ENCODE measurements at regions not wholly inside any gene's neighbourhood (a gene's known extent, or its start where the extent isn't known, plus 50 kb on each side); places are given as distances from the start of the nearest gene placed in this dataset.

GRCh38 chr6:119720160-119720559 is 370.6 kb upstream of the MAN1A1 start:
- TF ChIP-seq CTCF (conservative IDR thresholded peaks at IDR 0.05; ENCODE audit: low read depth in 2 of 2) (peak in 1 of 2 experiments; percentile 43; a peak in 2 of 4 replicates), ETS1 (IDR thresholded peaks at IDR 0.05) (no peak), ZNF114 (CRISPR knock-in tag; IDR thresholded peaks at IDR 0.05) (no peak), POLR2AphosphoS5 (IDR thresholded peaks at IDR 0.05; ENCODE audit: low read depth) (no peak), EZH2 (IDR thresholded peaks at IDR 0.05; ENCODE audit: low read depth, unreplicated experiment) (no peak), EZH2phosphoT487 (IDR thresholded peaks at IDR 0.05; ENCODE audit: unreplicated experiment) (no peak), STAT1 (IDR thresholded peaks at IDR 0.05; ENCODE audit: unreplicated experiment) (no peak), CREB1 (CRISPR knock-in tag; IDR thresholded peaks at IDR 0.05; ENCODE audit: low read depth) (no peak), REST (IDR thresholded peaks at IDR 0.05; ENCODE audit: unreplicated experiment) (no peak), ZNF462 (CRISPR knock-in tag; IDR thresholded peaks at IDR 0.05) (no peak), ZNF331 (CRISPR knock-in tag; IDR thresholded peaks at IDR 0.05; ENCODE audit: low read depth) (no peak), NANOG (IDR thresholded peaks at IDR 0.05; ENCODE audit: borderline replicate concordance) (no peak)
